ENCODE measurements at regions not wholly inside any gene's neighbourhood (a gene's known extent, or its start where the extent isn't known, plus 50 kb on each side); places are given as distances from the start of the nearest gene placed in this dataset.
"Not testable (repeated sequence)": the region's sequence is repeated elsewhere in the genome, so short reads cannot be mapped to it uniquely, and the experiment has no call there.

DNA sequence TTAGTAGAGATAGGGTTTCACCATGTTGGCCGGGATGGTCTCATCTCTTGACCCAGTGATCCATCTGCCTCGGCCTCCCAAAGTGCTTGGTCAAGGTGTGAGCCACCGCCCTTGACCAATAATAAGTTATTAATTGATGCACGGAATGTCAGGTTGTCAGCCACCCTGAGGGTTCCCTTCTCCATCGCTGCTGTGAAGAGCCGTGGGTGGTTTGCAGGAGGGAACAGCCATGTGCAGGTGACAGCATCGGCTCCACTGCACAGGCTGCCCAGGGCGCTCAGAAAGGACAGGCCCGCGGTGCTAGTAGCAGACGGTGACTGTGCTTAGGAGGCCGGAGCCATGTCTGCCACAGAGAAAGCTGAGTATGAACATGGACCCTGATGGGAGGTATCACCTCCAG is 814.0 kb downstream of the BRD1 start:
- no peak for DNase-seq

GRCh38 chr22:49012712-49013395 is 814.8 kb downstream of the BRD1 start:
- DNase-seq, result no peak

DNA sequence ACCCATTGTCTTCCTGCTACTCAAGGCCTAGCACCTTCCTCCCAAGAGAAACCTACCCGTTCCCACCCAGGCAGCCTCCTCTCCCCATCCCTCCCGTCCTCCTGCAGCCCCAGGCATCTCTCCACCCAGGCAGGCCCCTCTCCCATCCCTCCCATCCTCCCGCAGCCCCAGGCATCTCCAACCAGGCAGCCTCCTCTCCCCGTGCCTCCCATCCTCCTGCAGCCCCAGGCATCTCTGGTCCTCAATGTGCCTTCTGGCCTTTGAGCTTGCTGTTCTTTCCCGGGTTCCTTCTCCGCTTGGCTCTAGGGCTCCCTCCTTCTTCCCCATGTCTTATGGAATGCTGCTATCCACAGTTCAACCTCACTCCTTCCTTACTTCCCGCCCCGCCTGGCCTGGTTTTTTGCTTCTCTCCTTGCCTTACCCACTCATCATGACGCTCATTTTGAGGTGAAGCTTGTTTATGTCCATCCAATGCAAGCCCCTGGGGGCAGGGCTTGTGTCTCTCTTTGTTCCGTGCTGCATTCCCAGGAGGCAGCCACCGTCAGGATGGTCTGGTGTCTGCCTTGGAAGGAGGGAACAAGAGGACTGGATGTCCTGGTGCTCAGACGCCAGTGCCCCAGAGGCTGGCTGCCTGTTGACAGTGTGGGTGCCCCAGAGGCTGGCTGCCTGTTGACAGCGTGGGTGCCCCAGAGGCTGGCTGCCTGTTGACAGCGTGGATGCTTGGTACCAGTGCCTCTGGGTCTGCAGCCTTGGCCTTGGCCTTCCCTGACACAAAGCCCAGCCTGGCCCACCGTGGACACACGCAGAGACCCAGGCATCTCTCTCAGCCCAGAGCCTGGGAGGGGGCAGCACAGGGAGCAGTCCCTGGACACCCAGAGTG is 815.7 kb downstream of the BRD1 start:
- DNase-seq, result no peak

DNA sequence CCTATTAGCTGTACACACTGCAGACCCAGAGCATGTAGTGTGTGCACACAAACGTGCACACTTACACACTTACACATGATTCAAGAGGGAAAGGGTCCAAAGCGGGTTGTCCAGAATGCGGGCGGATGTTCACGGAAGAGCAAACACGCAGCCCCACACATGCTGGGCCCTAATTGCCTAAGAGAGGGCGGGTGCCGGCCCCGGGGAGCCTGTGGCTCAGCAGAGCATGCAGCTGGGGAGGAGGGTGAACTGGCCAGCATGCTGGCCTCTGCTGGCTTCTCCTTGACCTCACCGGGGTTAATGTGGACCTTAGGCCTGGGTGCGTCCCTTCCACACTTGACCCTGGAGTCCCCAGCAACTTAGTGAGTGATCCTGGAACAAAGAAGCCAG is 816.3 kb downstream of the BRD1 start:
- DNase-seq, result no peak

- no peak for DNase-seq
These were observed 816.8 kb downstream of the BRD1 start for GRCh38 chr22:49010901-49011300.

DNA sequence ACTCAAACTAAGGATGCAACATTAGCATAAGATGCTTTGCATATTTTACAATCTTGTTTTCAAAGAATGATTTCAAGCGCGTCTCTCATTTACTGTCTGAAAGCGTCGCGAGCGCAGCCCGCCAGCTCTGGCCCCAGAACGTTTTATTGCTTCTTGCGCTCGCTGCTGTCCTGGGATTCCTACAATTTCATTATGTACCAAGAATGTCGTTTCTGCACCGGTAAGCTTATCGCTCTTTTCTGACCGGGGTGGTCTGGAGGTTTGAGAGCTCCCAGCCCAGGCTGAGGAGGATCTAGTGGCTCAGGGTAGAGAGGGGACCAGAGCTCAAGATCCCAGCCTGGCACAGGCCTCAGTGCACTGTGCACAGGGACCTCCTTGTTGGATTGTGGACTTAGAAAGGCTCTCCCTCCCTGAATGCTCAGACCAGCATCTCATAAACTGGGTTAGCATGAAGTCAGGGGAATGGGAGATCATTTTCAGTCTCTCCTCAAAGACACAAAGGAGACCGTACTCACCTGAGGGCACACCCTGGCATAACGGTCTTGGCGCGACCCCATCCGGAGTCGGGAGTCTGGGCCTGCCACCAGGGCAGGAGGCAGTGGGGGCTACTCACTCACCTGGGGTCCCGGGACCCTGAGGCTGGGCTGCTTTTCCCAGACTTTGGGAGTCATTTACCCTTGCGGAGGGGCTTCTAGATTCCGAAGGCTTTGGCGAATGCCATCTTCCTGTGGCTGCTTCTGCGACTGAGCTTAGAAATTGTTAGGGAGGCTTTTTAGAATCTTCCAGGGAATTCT is 817.4 kb downstream of the BRD1 start:
- DNase-seq, result no peak

- DNase-seq, result no peak
These were observed 818.2 kb downstream of the BRD1 start for GRCh38 chr22:49009359-49010063.

GRCh38 chr22:49008682-49009235 is 818.9 kb downstream of the BRD1 start:
- DNase-seq, result no peak

DNA sequence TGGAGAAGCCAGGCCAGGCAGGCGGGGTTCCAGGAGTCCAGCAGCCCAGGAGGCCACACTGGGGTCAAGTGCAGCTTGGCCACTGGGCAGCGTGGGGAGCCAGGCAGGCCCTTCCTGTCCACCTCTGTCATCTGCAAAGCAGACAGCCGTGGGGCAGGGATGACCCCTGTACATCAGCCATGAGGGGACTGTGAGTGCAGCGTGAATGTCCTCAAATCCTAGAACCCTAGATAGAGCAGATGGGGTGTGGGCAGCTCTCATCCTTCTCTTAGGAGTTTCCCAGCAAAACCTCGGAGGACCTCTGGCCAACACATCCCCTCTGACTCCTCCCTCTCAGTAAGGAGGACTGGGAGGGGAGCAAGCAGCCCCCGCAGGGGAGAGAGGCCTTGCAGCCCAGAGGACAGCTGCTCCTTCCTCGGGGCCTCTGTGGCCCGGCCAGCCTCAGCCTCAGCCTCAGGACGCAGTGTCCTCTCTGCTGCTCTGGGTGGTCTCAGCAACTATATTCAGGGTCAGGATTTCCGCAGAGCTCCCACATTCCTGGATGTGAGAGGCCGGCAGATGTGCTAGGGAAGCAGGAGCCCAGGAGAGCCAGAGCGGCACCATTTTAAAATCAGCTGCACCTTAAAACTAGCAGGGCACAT is 820.5 kb downstream of the BRD1 start:
- DNase-seq, result no peak

DNA sequence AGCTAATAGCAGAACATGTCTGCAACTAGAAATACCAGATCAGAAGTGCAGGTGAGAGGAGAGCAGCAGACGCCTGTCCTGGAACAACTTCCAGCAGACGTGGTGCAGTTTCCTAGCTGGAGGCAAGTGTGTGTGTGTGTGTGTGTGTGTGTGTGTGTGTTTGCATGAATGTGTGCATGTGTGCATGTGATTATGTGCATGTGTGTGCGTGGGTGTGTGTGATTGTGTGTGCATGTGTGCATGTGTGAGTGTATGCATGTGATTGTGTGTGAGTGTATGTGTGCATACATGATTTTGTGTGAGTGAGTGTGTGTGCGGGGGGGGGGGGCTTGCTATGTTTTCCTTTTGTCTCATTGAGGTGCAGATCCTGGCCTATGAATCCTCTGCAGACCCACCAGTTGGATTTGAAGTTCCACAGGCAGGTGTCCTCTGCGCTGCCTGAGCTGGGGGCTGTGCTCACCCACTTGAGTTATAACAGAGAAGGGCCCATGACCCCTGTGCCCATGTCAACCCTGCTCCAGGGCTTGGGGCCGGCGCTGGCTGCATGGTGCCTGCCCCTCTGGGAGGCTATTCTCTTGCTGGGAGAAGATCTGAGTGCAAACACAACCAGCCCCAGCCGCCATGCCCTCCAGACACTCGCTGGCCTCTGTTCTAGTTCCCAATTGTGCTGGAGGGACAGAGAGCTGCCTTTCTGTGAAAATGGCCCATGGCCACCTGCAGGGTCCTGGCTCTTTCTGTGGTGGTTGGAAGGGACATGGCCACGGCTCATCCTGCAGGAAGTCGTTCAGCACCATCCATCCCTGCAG is 821.3 kb downstream of the BRD1 start:
- no peak for DNase-seq

- no peak for DNase-seq
These were observed 822.1 kb downstream of the BRD1 start for GRCh38 chr22:49005557-49005956.

DNA sequence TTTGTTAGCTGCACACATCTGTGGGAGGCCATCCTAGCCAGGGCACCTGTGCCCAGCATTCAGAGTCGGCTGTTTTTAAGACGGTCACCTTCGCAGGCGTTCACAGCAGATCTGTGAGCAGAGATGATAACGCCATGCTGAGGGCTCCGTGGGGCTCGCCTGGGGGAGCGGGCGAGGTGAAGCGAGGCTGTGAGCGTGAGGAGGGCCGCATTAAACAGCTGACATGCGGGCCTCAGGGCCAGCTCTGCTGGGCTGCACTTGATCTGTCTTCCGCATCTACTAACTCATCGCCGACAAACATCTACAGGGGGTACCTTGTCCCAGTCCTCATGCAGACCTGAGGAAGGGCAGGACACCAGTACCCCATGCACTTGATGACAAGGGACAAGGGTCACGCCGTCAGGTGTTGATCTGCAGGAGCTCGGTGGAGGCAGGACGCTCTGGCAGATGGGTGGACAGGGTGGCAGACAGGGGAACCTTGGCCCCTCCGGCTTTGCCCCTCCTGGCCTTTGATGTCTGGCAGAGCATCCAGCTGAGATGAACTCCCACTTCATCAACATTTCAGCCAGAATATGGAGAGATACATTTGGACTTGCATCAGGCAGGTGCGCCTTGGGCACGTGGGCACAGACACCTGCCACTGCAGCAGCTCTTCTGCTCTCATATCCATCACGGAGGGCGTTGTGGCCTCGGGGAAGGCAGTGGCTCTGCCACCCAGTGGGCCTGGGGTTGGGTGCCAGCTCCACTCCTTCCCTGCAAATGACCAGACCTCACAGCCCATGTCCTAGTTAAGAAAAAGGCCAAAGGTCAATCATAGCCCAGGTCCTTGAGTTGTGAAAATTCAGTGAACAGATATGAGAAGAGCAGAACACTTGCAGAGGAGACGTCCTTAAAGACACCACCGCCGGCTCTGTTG is 822.9 kb downstream of the BRD1 start:
- no peak for DNase-seq

DNA sequence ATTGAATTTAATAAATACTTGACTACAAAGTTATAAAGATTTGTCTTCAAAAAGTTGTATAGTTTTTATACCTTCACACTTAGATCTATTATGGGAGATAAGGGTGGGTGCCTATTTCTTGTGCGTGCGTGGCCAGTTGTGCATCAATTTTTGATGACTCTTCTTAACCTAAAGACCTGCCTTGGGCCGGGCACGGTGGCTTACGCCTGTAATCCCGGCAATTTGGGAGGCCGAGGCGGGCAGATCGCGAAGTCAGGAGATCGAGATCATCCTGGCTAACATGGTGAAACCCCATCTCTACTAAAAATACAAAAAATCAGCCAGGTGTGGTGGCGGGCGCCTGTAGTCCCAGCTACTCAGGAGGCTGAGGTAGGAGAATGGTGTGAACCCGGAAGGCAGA is 830.1 kb downstream of the BRD1 start:
- not testable (repeated sequence) for DNase-seq

DNA sequence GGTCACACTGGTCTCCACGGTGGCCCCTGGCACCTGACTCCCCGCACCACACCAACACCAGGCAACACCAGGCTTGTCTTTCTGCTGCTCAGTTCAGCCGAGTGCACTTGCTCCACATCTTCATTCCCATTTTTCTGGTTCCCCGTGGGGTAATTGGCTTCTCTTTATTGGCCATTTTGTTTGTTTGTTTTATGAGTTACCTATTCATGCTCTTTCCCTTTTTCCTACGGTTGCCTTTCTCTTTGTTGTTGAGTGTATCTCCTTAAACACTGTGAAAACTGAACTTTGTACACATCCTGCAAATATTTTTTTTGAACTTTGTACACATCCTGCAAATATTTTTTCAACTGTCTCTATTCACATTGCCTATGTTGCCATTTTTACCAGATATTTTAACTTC is 834.0 kb downstream of the BRD1 start:
- no peak for DNase-seq

GRCh38 chr22:48984639-48985038 is 843.0 kb downstream of the BRD1 start:
- DNase-seq, result no peak

- no peak for DNase-seq
These were observed 845.3 kb downstream of the BRD1 start for GRCh38 chr22:48982321-48982905.

- no peak for DNase-seq
These were observed 846.2 kb downstream of the BRD1 start for GRCh38 chr22:48981371-48982061.

- no peak for DNase-seq
These were observed 846.8 kb downstream of the BRD1 start for GRCh38 chr22:48980918-48981317.

DNA sequence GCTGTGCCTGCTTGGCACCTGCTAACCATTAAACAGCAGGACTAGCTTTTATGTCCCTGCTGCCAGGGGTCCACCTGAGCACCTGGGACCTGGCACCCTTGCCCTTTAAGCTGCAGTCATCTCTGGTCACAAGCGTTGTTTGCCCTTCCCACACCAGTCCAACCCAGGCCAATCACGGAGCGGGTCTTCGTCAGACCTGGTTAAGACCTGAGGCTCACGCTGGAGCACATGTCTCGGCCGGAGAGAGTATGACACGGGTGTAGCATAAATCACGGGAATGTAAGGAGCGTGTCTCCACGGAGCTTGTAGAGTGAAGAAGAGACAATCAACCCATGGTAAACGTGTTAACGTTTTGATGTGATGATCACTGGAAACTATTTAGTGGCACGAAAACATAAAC is 847.3 kb downstream of the BRD1 start:
- DNase-seq, result no peak
